HEK293T (cell line): ENCODE measurements at regions not wholly inside any gene's neighbourhood (a gene's known extent, or its start where the extent isn't known, plus 50 kb on each side); places are given as distances from the start of the nearest gene placed in this dataset.

Experiments
- CTCF ChIA-PET: fragments of 350-600 bp; formaldehyde crosslinking; extraction: SDS; loops from one replicate; lab custom pipeline; 2021; ENCODE audit warnings: antibody characterized with exemption, inconsistent platforms; lab: Yijun Ruan, JAX
- POLR2A ChIA-PET: fragments of 350-600 bp; formaldehyde crosslinking; extraction: SDS; loops from one replicate; lab custom pipeline; 2020; ENCODE audit warnings: antibody characterized with exemption, inconsistent platforms; lab: Yijun Ruan, JAX
- DNase-seq: peaks from one replicate; pipeline ENCODE4 v3.0.0; 2012; ENCODE audit warnings: mixed read lengths; ENCODE audit errors: extremely low spot score
- ARNT ChIP-seq: fragments of 450-650 bp; IDR thresholded peaks from 2 replicates; pipeline ENCODE4 v1.6.1; 2017; ENCODE audit warnings: mild to moderate bottlenecking
- BHLHE40 ChIP-seq: fragments of 450-650 bp; IDR thresholded peaks from 2 replicates; pipeline ENCODE4 v1.6.1; 2016; ENCODE audit warnings: mild to moderate bottlenecking, moderate library complexity, borderline replicate concordance
- CTBP1 ChIP-seq: fragments of 450-650 bp; IDR thresholded peaks from 2 replicates; pipeline ENCODE4 v1.6.1; 2016; ENCODE audit warnings: borderline replicate concordance
- ELF4 ChIP-seq: fragments of 450-650 bp; IDR thresholded peaks from 2 replicates; pipeline ENCODE4 v1.6.1; 2017; ENCODE audit warnings: antibody characterized with exemption
- FOXA1 ChIP-seq: fragments of 450-650 bp; IDR thresholded peaks from 2 replicates; pipeline ENCODE4 v1.6.1; 2016; ENCODE audit warnings: mild to moderate bottlenecking
- FOXK2 ChIP-seq: fragments of 450-650 bp; IDR thresholded peaks from 2 replicates; pipeline ENCODE4 v1.6.1; 2016; ENCODE audit warnings: mild to moderate bottlenecking
- FOXM1 ChIP-seq: fragments of 450-650 bp; IDR thresholded peaks from 2 replicates; pipeline ENCODE4 v1.6.1; 2017; ENCODE audit warnings: mild to moderate bottlenecking, borderline replicate concordance
- HDGF ChIP-seq: fragments of 450-650 bp; IDR thresholded peaks from 2 replicates; pipeline ENCODE4 v1.6.1; 2017; ENCODE audit warnings: antibody characterized with exemption, borderline replicate concordance
- L3MBTL2 ChIP-seq: fragments of 450-650 bp; conservative IDR thresholded peaks from 2 replicates; pipeline ENCODE4 v1.6.1; 2016; ENCODE audit warnings: mild to moderate bottlenecking
- LEF1 ChIP-seq: fragments of 450-650 bp; IDR thresholded peaks from 2 replicates; pipeline ENCODE4 v1.6.1; 2017; ENCODE audit warnings: mild to moderate bottlenecking, borderline replicate concordance
- NFRKB ChIP-seq: fragments of 450-650 bp; IDR thresholded peaks from 2 replicates; pipeline ENCODE4 v1.6.1; 2016; ENCODE audit warnings: mild to moderate bottlenecking, moderate library complexity
- PKNOX1 ChIP-seq: fragments of 450-650 bp; IDR thresholded peaks from 2 replicates; pipeline ENCODE4 v1.6.1; 2016
- SP1 ChIP-seq: fragments of 450-650 bp; IDR thresholded peaks from 2 replicates; pipeline ENCODE4 v1.6.1; 2017
- SUZ12 ChIP-seq: fragments of 450-650 bp; IDR thresholded peaks from 2 replicates; pipeline ENCODE4 v1.6.1; 2016; ENCODE audit warnings: mild to moderate bottlenecking
- TARDBP ChIP-seq: fragments of 450-650 bp; IDR thresholded peaks from 2 replicates; pipeline ENCODE4 v1.6.1; 2016
- ZNF384 ChIP-seq: fragments of 450-650 bp; IDR thresholded peaks from 2 replicates; pipeline ENCODE4 v1.6.1; 2016

GRCh38 chr1:55631509-55631908, 416.3 kb upstream of the USP24 start:
- TF ChIP-seq L3MBTL2: no peak
- no peak for TF ChIP-seq FOXM1
- no peak for TF ChIP-seq ZNF384
- TF ChIP-seq ELF4: no peak
- TF ChIP-seq TARDBP: no peak
- no peak for TF ChIP-seq SP1
- no peak for TF ChIP-seq PKNOX1
- TF ChIP-seq ARNT: no peak
- TF ChIP-seq HDGF: no peak
- no peak for TF ChIP-seq FOXK2
- TF ChIP-seq SUZ12: no peak
- no peak for TF ChIP-seq FOXA1
- TF ChIP-seq NFRKB: no peak
- CTCF ChIA-PET: no interaction called here
- no peak for DNase-seq
- POLR2A ChIA-PET: no interaction called here

DNA sequence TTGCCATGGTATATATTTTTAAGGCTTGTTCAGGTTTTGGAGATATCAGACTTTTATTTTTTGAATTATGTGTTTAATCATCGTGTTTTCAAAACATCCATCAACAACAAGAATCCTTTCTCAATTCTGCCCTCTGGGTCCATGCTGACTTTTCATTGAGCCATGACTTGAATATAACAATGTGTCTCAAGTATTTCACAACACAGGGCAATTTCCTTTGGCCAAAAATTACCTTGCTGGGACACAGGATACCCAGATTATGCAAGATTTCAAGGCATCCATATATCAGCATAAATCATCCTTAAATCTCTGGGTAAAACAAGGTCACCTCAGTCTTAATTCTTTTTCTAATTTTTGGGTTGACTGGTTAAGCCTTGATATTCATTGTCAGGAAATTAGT, 411.2 kb upstream of the USP24 start:
- no peak for DNase-seq
- POLR2A ChIA-PET: no interaction called here
- CTCF ChIA-PET: no interaction called here
- no peak for TF ChIP-seq LEF1
- TF ChIP-seq CTBP1: no peak
- TF ChIP-seq NFRKB: no peak
- TF ChIP-seq ZNF384: no peak
- TF ChIP-seq SUZ12: no peak
- no peak for TF ChIP-seq L3MBTL2
- no peak for TF ChIP-seq FOXM1
- no peak for TF ChIP-seq FOXK2
- no peak for TF ChIP-seq TARDBP
- TF ChIP-seq ARNT: no peak
- no peak for TF ChIP-seq FOXA1
- TF ChIP-seq ELF4: no peak
- TF ChIP-seq SP1: no peak
- no peak for TF ChIP-seq BHLHE40
- no peak for TF ChIP-seq PKNOX1

- DNase-seq: no peak
- POLR2A ChIA-PET: no interaction called here
- CTCF ChIA-PET: no interaction called here
- TF ChIP-seq SP1 (no peak), TARDBP (no peak), ARNT (no peak), CTBP1 (no peak), NFRKB (no peak), PKNOX1 (no peak), BHLHE40 (no peak), HDGF (no peak), LEF1 (no peak), L3MBTL2 (no peak), FOXM1 (no peak), ELF4 (no peak), ZNF384 (no peak)
Observed at GRCh38 chr1:55624766-55625165, 409.6 kb upstream of the USP24 start.

DNA sequence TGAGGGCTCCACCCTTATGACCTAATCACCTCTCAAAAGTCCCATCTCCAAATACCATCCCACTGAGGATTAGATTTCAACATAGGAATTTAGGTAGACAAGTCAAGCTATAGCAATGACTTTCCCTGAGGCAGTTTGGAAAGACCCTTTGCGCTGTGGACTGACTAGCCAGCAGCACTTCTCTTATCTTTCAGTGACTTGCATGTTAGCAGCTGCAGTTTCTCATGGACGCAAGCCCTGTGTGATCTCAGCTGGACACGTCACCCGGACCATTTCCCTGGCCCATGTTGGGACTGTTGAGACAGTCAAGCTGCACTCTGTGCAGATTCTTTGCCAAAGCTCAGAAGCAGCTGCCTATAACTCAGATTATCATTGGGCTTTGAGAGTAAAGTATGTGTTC, 408.1 kb upstream of the USP24 start:
- POLR2A ChIA-PET: interaction anchor here (0.9 kb wide), 1 partner anchor 133 kb away, joined by 3 read pairs; no protein-coding TSS in a partner anchor
- CTCF ChIA-PET: no interaction called here
- TF ChIP-seq ZNF384 (no peak), PKNOX1 (no peak), BHLHE40 (no peak), FOXK2 (no peak), HDGF (no peak), SP1 (no peak), ELF4 (no peak), ARNT (no peak), SUZ12 (no peak), NFRKB (no peak), L3MBTL2 (no peak), LEF1 (no peak)
- no peak for DNase-seq

- ChIA-PET POLR2A (no interaction called here), CTCF (no interaction called here)
- no peak for DNase-seq
- TF ChIP-seq FOXA1 (no peak), HDGF (no peak), L3MBTL2 (no peak), PKNOX1 (no peak), SUZ12 (no peak), NFRKB (no peak), FOXM1 (no peak), LEF1 (no peak), TARDBP (no peak), FOXK2 (no peak), ELF4 (no peak), ARNT (no peak), ZNF384 (no peak)
Observed at GRCh38 chr1:55622074-55622473, 406.9 kb upstream of the USP24 start.
